B cell (primary cell): ENCODE measurements at regions not wholly inside any gene's neighbourhood (a gene's known extent, or its start where the extent isn't known, plus 50 kb on each side); places are given as distances from the start of the nearest gene placed in this dataset.

Experiments used
- ATAC-seq: fragments of 200-7000 bp; cut with Tn5 transposase; one replicate; pipeline ENCODE4 v1.10.0; 2021; ENCODE audit warnings: low read depth, mild to moderate bottlenecking, moderate number of reproducible peaks, moderate library complexity
- CTCF ChIA-PET: fragments of 350-600 bp; sonication (Branson Sonifier 250); formaldehyde crosslinking; loops from one replicate; lab custom pipeline; 2021; ENCODE audit warnings: antibody characterized with exemption, inconsistent platforms; lab: Charles Lee
- POLR2A ChIA-PET: fragments of 350-600 bp; sonication (Branson Sonifier 250); formaldehyde crosslinking; loops from one replicate; lab custom pipeline; 2021; ENCODE audit warnings: antibody characterized with exemption; lab: Charles Lee
- DNase-seq: peaks from one replicate; pipeline ENCODE4 v3.0.0; 2013
- H2AFZ ChIP-seq: 2 replicates; pipeline ENCODE4 v1.6.1; 2012; ENCODE audit warnings: mild to moderate bottlenecking, low read depth, low read length; ENCODE audit not compliant: insufficient read depth, poor library complexity, severe bottlenecking
- H3K27ac ChIP-seq, 2 donors: 1 replicate in 1 of 2; 2 replicates in 1 of 2; pipeline ENCODE4 v1.5.1; 2012 to 2013; ENCODE audit warnings: low read length in 2 of 2, mild to moderate bottlenecking in 2 of 2, moderate library complexity in 1 of 2
- H3K27me3 ChIP-seq, 4 experiments: fragments of 200-600 bp in 1 of 4; sonication (generic) in 1 of 4; replicated peaks in 1 of 4; 1 replicate in 2 of 4; 2 replicates in 2 of 4; pipeline versions ENCODE4 v1.6.1 to v1.7.0; 2013 to 2016; ENCODE audit warnings: low read length in 3 of 4, mild to moderate bottlenecking in 2 of 4, mixed read lengths in 1 of 4, moderate library complexity in 1 of 4; ENCODE audit not compliant: insufficient read depth in 4 of 4, control insufficient read depth in 3 of 4; ENCODE audit errors: control extremely low read depth in 1 of 4
- H3K36me3 ChIP-seq, 2 experiments: replicated peaks in 1 of 2; 1 replicate in 1 of 2; 2 replicates in 1 of 2; pipeline versions ENCODE4 v1.6.1 to v1.7.1; 2013; ENCODE audit warnings: low read length in 1 of 2; ENCODE audit not compliant: insufficient read depth in 2 of 2, control insufficient read depth in 1 of 2; ENCODE audit errors: control extremely low read depth in 1 of 2, extremely low read depth in 1 of 2
- H3K4me1 ChIP-seq, 2 donors: fragments of 200-600 bp in 1 of 2; sonication (generic) in 1 of 2; 1 replicate in 1 of 2; 2 replicates in 1 of 2; pipeline versions ENCODE4 v1.5.1 to v1.6.1; 2013 to 2017; ENCODE audit warnings: low read length in 2 of 2; ENCODE audit not compliant: control insufficient read depth in 2 of 2, insufficient read depth in 2 of 2
- H3K4me2 ChIP-seq: replicated peaks from 2 replicates; pipeline ENCODE3; 2012; ENCODE audit warnings: mild to moderate bottlenecking, low read depth, low read length; ENCODE audit not compliant: poor library complexity, severe bottlenecking
- H3K4me3 ChIP-seq, 5 experiments: fragments of 200-600 bp in 1 of 5; sonication (generic) in 1 of 5; 1 replicate in 3 of 5; 2 replicates in 2 of 5; pipeline versions ENCODE4 v1.5.1 to v1.7.0; 2011 to 2016; ENCODE audit warnings: low read length in 4 of 5, mild to moderate bottlenecking in 4 of 5, low read depth in 2 of 5, control low read depth in 1 of 5, moderate library complexity in 1 of 5; ENCODE audit not compliant: insufficient read depth in 1 of 5; ENCODE audit errors: control extremely low read depth in 1 of 5, extremely low read depth in 1 of 5
- H3K79me2 ChIP-seq: fragments of 200-600 bp; sonication (generic); one replicate; pipeline ENCODE4 v1.6.0; 2016; ENCODE audit warnings: low read length; ENCODE audit not compliant: control insufficient read depth, insufficient read depth
- H3K9ac ChIP-seq: fragments of 200-600 bp; sonication (generic); 2 replicates; pipeline ENCODE4 v1.6.1; 2017; ENCODE audit warnings: mild to moderate bottlenecking, low read length, moderate library complexity
- H3K9me3 ChIP-seq, 3 donors: one replicate each; pipeline versions ENCODE4 v1.6.1 to v1.7.1; 2013; ENCODE audit warnings: low read length in 2 of 3; ENCODE audit not compliant: control insufficient read depth in 2 of 3, insufficient read depth in 1 of 3; ENCODE audit errors: control extremely low read depth in 1 of 3
- H4K20me1 ChIP-seq: 2 replicates; pipeline ENCODE4 v1.6.0; 2012; ENCODE audit warnings: mild to moderate bottlenecking, low read length; ENCODE audit not compliant: insufficient read depth, control insufficient read depth, poor library complexity, severe bottlenecking
- H3K27ac Mint-ChIP-seq: one replicate; pipeline ENCODE4 v1.8.0; 2021; ENCODE audit warnings: mixed read lengths
- H3K27me3 Mint-ChIP-seq: one replicate; pipeline ENCODE4 v1.8.0; 2021; ENCODE audit warnings: mixed read lengths
- H3K4me1 Mint-ChIP-seq: one replicate; pipeline ENCODE4 v1.8.0; 2021; ENCODE audit warnings: mixed read lengths
- H3K4me3 Mint-ChIP-seq: one replicate; pipeline ENCODE4 v1.8.0; 2021; ENCODE audit warnings: mixed read lengths
- H3K9me3 Mint-ChIP-seq: one replicate; pipeline ENCODE4 v1.8.0; 2022; ENCODE audit warnings: mixed read lengths; ENCODE audit not compliant: insufficient read depth
- EZH2 ChIP-seq: IDR thresholded peaks from 2 replicates; pipeline ENCODE4 v1.6.1; 2012; ENCODE audit warnings: borderline replicate concordance, low read depth, mild to moderate bottlenecking, moderate library complexity, low read length; ENCODE audit not compliant: insufficient read depth, poor library complexity, severe bottlenecking
- WGBS: methylation state at CpG from one replicate; pipeline ENCODE4 v1.1.5; 2013; ENCODE audit warnings: missing lambda C conversion rate; ENCODE audit not compliant: insufficient coverage; 5-methylcytosine and 5-hydroxymethylcytosine counted together
- intact Hi-C: fragments of 100-400 bp; cut with micrococcal nuclease; formaldehyde crosslinking; loops from one replicate; pipeline ENCODE4 v1.10.0; 2022
- TF ChIP-seq, protein P1 (sequence below): fragments of 200-600 bp; IDR thresholded peaks from one replicate; pipeline ENCODE4 v1.8.0; 2022; ENCODE audit warnings: antibody characterized with exemption, mild to moderate bottlenecking

DNA sequence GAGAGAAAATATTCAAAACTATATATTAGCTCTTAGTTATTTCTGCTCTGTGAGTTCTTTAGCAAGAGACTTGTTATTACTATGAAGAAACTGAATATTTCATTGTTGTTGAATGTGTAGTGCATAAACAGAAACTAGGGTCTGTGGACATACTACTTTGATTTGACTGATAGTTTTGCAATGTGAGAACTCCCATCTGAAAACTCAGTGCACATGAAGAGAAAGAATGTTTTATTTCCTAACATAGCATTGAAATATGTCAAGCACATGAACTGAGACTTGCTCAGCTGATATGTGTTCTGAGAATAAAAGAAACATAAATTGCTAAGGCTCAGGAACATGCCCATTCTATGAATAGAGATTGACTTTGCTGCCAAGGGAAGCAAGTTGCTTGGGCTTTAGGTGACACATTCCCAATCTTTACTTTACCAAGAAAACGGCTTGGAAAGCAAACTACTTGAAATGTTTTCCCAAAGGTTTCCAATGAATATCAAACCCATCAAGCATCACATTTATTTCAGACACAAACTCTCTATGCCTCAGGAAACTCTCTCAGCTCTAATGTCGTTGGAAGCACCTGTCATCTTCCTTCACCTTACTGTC lies 290.4 kb downstream of the SLC16A7 start:
- Histone ChIP-seq H2AFZ (no peak overlapping the region), H3K4me3 (no peak overlapping the region), H3K9ac (no peak overlapping the region), H3K27ac (no peak overlapping the region), H3K4me2 (no peak overlapping the region), H3K36me3 (no peaks in the 10 kb centered on the region), H3K9me3 (no peaks in the 10 kb centered on the region), H3K27me3 (no peaks in the 10 kb centered on the region), H4K20me1 (no peaks in the 10 kb centered on the region), H3K79me2 (no peaks in the 10 kb centered on the region), H3K4me1 (no peaks in the 10 kb centered on the region)
- TF ChIP-seq, protein P1, sequence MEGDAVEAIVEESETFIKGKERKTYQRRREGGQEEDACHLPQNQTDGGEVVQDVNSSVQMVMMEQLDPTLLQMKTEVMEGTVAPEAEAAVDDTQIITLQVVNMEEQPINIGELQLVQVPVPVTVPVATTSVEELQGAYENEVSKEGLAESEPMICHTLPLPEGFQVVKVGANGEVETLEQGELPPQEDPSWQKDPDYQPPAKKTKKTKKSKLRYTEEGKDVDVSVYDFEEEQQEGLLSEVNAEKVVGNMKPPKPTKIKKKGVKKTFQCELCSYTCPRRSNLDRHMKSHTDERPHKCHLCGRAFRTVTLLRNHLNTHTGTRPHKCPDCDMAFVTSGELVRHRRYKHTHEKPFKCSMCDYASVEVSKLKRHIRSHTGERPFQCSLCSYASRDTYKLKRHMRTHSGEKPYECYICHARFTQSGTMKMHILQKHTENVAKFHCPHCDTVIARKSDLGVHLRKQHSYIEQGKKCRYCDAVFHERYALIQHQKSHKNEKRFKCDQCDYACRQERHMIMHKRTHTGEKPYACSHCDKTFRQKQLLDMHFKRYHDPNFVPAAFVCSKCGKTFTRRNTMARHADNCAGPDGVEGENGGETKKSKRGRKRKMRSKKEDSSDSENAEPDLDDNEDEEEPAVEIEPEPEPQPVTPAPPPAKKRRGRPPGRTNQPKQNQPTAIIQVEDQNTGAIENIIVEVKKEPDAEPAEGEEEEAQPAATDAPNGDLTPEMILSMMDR = no peak
- no peak for TF ChIP-seq EZH2
- intact Hi-C loops = no loop called here
- no peak for ATAC-seq
- DNase-seq = no peak
- Mint-ChIP-seq H3K27me3 (no peaks in the 10 kb centered on the region), H3K27ac (no peak overlapping the region), H3K9me3 (no peaks in the 10 kb centered on the region), H3K4me3 (no peak overlapping the region), H3K4me1 (no peaks in the 10 kb centered on the region)
- ChIA-PET CTCF (no interaction called here), POLR2A (no interaction called here)
- WGBS = 83% methylated on average over 1 of the region's 2 CpGs

DNA sequence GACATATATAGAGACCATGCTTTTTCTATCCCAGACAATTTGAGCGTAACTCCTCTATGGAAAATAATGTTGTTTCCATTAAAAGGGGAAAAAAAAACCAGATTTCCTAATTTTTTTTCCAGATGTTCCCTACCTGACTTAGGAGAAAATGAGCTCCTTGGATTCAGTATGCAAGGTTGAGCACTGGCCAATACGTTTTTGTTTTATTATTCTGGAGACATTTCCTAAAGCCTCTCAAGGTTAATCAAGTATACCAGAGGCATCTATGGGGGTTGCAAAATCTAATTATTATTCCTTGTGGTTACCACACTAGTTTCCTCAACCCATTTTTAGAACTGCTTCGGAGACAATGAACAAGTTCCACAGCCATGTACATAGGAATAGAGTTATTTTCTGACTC lies 291.3 kb downstream of the SLC16A7 start:
- no CpG with 5 or more reads among the region's 3 CpGs for WGBS
- POLR2A ChIA-PET = no interaction called here
- H3K27ac Mint-ChIP-seq = no peak overlapping the region

More for the DNA sequence above, 291.3 kb downstream of the SLC16A7 start:
- no peak for TF ChIP-seq EZH2
- TF ChIP-seq, protein P1 = no peak
- H3K4me1 ChIP-seq = no peaks in the 10 kb centered on the region
- H3K79me2 ChIP-seq = no peaks in the 10 kb centered on the region
- H3K4me2 ChIP-seq = no peak overlapping the region
- Mint-ChIP-seq H3K27me3 (no peaks in the 10 kb centered on the region), H3K9me3 (no peaks in the 10 kb centered on the region), H3K4me3 (no peak overlapping the region), H3K4me1 (no peaks in the 10 kb centered on the region)
- no peaks in the 10 kb centered on the region for H3K9me3 ChIP-seq
- no peak for DNase-seq
- no peak overlapping the region for H3K9ac ChIP-seq
- intact Hi-C loops = no loop called here
- no peaks in the 10 kb centered on the region for H4K20me1 ChIP-seq
- CTCF ChIA-PET = no interaction called here
- H3K27ac ChIP-seq = no peak overlapping the region
- no peaks in the 10 kb centered on the region for H3K36me3 ChIP-seq
- H3K4me3 ChIP-seq = no peak overlapping the region
- no peak for ATAC-seq
- no peak overlapping the region for H2AFZ ChIP-seq
- no peaks in the 10 kb centered on the region for H3K27me3 ChIP-seq
